Keratinocyte (primary cell): ENCODE measurements at regions not wholly inside any gene's neighbourhood (a gene's known extent, or its start where the extent isn't known, plus 50 kb on each side); places are given as distances from the start of the nearest gene placed in this dataset.

Experiments
- DNase-seq: peaks from one replicate; pipeline ENCODE4 v3.0.0-alpha.2; 2011; ENCODE audit warnings: low read depth, missing footprints, low spot score
- FAIRE-seq: peaks from 2 replicates; lab custom pipeline; 2011; peaks lifted over from hg19 to GRCh38; lab: Jason Lieb, UNC
- H2AFZ ChIP-seq: 2 replicates; pipeline ENCODE4 v1.6.0; 2012; ENCODE audit warnings: low read length, control low read depth, inconsistent platforms; ENCODE audit not compliant: control insufficient read depth
- H3K27ac ChIP-seq: 2 replicates; pipeline ENCODE4 v1.5.1; 2011; ENCODE audit warnings: low read length; ENCODE audit not compliant: control insufficient read depth, insufficient read depth
- H3K27me3 ChIP-seq: 3 replicates; pipeline ENCODE4 v1.6.0; 2011; ENCODE audit warnings: low read length; ENCODE audit not compliant: control insufficient read depth, insufficient read depth; ENCODE audit errors: extremely low read depth
- H3K36me3 ChIP-seq, 2 experiments: 2 replicates in 1 of 2; 3 replicates in 1 of 2; pipeline ENCODE4 v1.5.1; 2011; ENCODE audit warnings: low read length in 2 of 2, mild to moderate bottlenecking in 1 of 2; ENCODE audit not compliant: control insufficient read depth in 2 of 2, insufficient read depth in 2 of 2; ENCODE audit errors: extremely low read depth in 1 of 2
- H3K4me1 ChIP-seq: 3 replicates; pipeline ENCODE4 v1.5.1; 2011; ENCODE audit warnings: low read length; ENCODE audit not compliant: control insufficient read depth, insufficient read depth; ENCODE audit errors: extremely low read depth
- H3K4me2 ChIP-seq: 3 replicates; pipeline ENCODE4 v1.6.0; 2011; ENCODE audit warnings: low read depth, low read length; ENCODE audit not compliant: control insufficient read depth, insufficient read depth; ENCODE audit errors: extremely low read depth
- H3K4me3 ChIP-seq, 3 experiments: fragments of 200-600 bp in 1 of 3; sonication (generic) in 1 of 3; 2 replicates in 2 of 3; 3 replicates in 1 of 3; pipeline ENCODE4 v1.5.1; 2011 to 2016; ENCODE audit warnings: low read length in 3 of 3, mild to moderate bottlenecking in 3 of 3, control low read depth in 2 of 3, inconsistent platforms in 1 of 3, low read depth in 1 of 3, mixed read lengths in 1 of 3, mixed run types in 1 of 3, moderate library complexity in 1 of 3; ENCODE audit not compliant: control insufficient read depth in 2 of 3, insufficient read depth in 2 of 3; ENCODE audit errors: extremely low read depth in 1 of 3
- H3K79me2 ChIP-seq: 2 replicates; pipeline ENCODE4 v1.6.0; 2012; ENCODE audit warnings: low read length; ENCODE audit not compliant: control insufficient read depth, insufficient read depth
- H3K9ac ChIP-seq: 3 replicates; pipeline ENCODE4 v1.6.0; 2011; ENCODE audit warnings: low read length; ENCODE audit not compliant: control insufficient read depth, insufficient read depth; ENCODE audit errors: extremely low read depth
- H3K9me1 ChIP-seq: 3 replicates; pipeline ENCODE4 v1.6.0; 2011; ENCODE audit warnings: low read length; ENCODE audit not compliant: control insufficient read depth, insufficient read depth; ENCODE audit errors: extremely low read depth
- H3K9me3 ChIP-seq: 2 replicates; pipeline ENCODE4 v1.5.1; 2012; ENCODE audit warnings: low read depth, low read length; ENCODE audit not compliant: control insufficient read depth
- H4K20me1 ChIP-seq: 3 replicates; pipeline ENCODE4 v1.6.0; 2011; ENCODE audit warnings: low read length; ENCODE audit not compliant: control insufficient read depth, insufficient read depth; ENCODE audit errors: extremely low read depth
- CTCF ChIP-seq, 3 experiments: IDR thresholded peaks in 1 of 3; conservative IDR thresholded peaks in 1 of 3; optimal IDR thresholded peaks in 1 of 3; 2 replicates in 2 of 3; 3 replicates in 1 of 3; pipeline versions ENCODE3 to v1.5.1; 2011; ENCODE audit warnings: low read length in 3 of 3, mild to moderate bottlenecking in 3 of 3, moderate library complexity in 2 of 3, control low read depth in 1 of 3, inconsistent platforms in 1 of 3; ENCODE audit not compliant: insufficient read depth in 2 of 3; ENCODE audit errors: extremely low read depth in 1 of 3
- EZH2 ChIP-seq: IDR thresholded peaks from one replicate; pipeline ENCODE4 v1.6.1; 2012; ENCODE audit warnings: inconsistent platforms, mild to moderate bottlenecking, low read length, moderate library complexity
- dilution Hi-C: fragments of 300-500 bp; cut with MboI; formaldehyde crosslinking; loops from one replicate; pipeline ENCODE4 v1.7.0; 2020; ENCODE audit warnings: low sequenced_read_pairs; ENCODE audit not compliant: extremely low pct_ligation_motif_present

- FAIRE-seq, result no peak
- dilution Hi-C loops, result no loop called here
- TF ChIP-seq EZH2 (no peak), CTCF (optimal IDR thresholded peaks at IDR 0.05 in 1 of 3, IDR thresholded peaks at IDR 0.05 in 1 of 3, conservative IDR thresholded peaks at IDR 0.05 in 1 of 3; ENCODE audit: extremely low read depth in 1 of 3, insufficient read depth in 2 of 3, low read length in 3 of 3) (no peak)
These were observed 396.3 kb upstream of the FZD8 start for GRCh38 chr10:36038316-36038955.

DNA sequence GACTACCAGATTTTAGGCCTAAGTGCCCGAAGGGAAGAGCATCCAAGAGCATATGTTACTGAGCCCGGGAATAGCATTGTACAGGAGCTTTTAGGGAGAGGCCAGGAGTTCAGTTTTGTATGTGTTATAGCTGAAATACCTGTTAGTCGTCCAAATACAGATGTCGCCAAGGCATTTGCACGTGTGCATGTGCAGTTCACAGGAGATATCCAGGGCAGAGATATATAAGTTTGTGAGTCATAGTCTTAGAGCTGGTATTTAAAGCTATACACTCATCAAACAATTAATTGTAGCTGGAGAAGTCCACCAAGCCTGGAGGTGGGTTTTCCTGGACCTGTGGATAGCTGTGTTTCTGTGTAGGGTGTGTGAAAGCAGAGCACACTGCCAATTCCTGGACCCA, 394.0 kb upstream of the FZD8 start:
- Histone ChIP-seq H3K4me2 (no peak overlapping the region), H3K27me3 (peaks cover 4% of the 10 kb centered on the region), H3K9me3 (no peaks in the 10 kb centered on the region), H3K79me2 (no peaks in the 10 kb centered on the region), H3K9ac (no peak overlapping the region), H3K36me3 (no peaks in the 10 kb centered on the region), H3K9me1 (no peaks in the 10 kb centered on the region), H2AFZ (no peak overlapping the region), H3K4me3 (no peak overlapping the region), H3K27ac (no peak overlapping the region), H3K4me1 (no peaks in the 10 kb centered on the region), H4K20me1 (no peaks in the 10 kb centered on the region)
- dilution Hi-C loops, result no loop called here
- FAIRE-seq, result no peak
- TF ChIP-seq EZH2 (no peak), CTCF (optimal IDR thresholded peaks at IDR 0.05 in 1 of 3, IDR thresholded peaks at IDR 0.05 in 1 of 3, conservative IDR thresholded peaks at IDR 0.05 in 1 of 3; ENCODE audit: extremely low read depth in 1 of 3, insufficient read depth in 2 of 3, low read length in 3 of 3) (no peak)
- DNase-seq, result no peak

More at GRCh38 chr10:36038316-36038955, 396.3 kb upstream of the FZD8 start:
- no peak overlapping the region for H2AFZ ChIP-seq
- H3K27ac ChIP-seq, result no peak overlapping the region
- H3K4me3 ChIP-seq, result no peak overlapping the region
- no peaks in the 10 kb centered on the region for H3K79me2 ChIP-seq
- H3K4me1 ChIP-seq, result no peaks in the 10 kb centered on the region
- no peaks in the 10 kb centered on the region for H4K20me1 ChIP-seq
- no peak for DNase-seq
- H3K36me3 ChIP-seq, result no peaks in the 10 kb centered on the region
- H3K27me3 ChIP-seq, result peaks cover 4% of the 10 kb centered on the region
- no peak overlapping the region for H3K4me2 ChIP-seq
- no peaks in the 10 kb centered on the region for H3K9me3 ChIP-seq
- H3K9me1 ChIP-seq, result no peaks in the 10 kb centered on the region
- H3K9ac ChIP-seq, result no peak overlapping the region
